GM12873 (cell line): ENCODE measurements at regions not wholly inside any gene's neighbourhood (a gene's known extent, or its start where the extent isn't known, plus 50 kb on each side); places are given as distances from the start of the nearest gene placed in this dataset.

ENCODE experiments used
- TF ChIP-seq, protein P1 (sequence below): IDR thresholded peaks from 2 replicates; pipeline ENCODE4 v1.5.1; 2012; ENCODE audit warnings: low read depth, mild to moderate bottlenecking, moderate library complexity, low read length, control low read depth; ENCODE audit not compliant: insufficient read depth; ENCODE audit errors: missing control alignments

- TF ChIP-seq, protein P1, sequence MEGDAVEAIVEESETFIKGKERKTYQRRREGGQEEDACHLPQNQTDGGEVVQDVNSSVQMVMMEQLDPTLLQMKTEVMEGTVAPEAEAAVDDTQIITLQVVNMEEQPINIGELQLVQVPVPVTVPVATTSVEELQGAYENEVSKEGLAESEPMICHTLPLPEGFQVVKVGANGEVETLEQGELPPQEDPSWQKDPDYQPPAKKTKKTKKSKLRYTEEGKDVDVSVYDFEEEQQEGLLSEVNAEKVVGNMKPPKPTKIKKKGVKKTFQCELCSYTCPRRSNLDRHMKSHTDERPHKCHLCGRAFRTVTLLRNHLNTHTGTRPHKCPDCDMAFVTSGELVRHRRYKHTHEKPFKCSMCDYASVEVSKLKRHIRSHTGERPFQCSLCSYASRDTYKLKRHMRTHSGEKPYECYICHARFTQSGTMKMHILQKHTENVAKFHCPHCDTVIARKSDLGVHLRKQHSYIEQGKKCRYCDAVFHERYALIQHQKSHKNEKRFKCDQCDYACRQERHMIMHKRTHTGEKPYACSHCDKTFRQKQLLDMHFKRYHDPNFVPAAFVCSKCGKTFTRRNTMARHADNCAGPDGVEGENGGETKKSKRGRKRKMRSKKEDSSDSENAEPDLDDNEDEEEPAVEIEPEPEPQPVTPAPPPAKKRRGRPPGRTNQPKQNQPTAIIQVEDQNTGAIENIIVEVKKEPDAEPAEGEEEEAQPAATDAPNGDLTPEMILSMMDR = no peak
Measured at GRCh38 chr4:59615316-59615715, 1584.8 kb upstream of the ADGRL3 start.

DNA sequence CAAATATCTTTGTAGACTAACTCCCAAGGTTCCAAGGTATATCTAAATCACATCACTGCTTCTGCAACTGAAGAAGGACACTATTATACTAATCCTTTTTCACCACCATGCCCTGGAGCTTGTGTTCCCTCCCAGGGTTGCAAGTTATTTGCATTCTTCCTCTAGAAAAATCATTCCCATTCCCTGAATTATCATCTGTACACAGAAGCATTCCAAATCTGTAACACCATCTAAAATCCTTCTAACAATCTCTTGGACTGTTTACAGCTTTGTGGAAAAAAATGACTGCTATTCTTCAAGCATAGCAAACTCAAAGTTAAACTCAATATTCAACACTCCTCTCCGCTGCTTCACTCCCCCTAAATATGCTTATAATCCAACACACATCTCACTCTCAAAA is 1570.8 kb upstream of the ADGRL3 start:
- TF ChIP-seq, protein P1 = no peak

- TF ChIP-seq, protein P1 = no peak
Measured at GRCh38 chr4:59630235-59630634, 1569.9 kb upstream of the ADGRL3 start.

DNA sequence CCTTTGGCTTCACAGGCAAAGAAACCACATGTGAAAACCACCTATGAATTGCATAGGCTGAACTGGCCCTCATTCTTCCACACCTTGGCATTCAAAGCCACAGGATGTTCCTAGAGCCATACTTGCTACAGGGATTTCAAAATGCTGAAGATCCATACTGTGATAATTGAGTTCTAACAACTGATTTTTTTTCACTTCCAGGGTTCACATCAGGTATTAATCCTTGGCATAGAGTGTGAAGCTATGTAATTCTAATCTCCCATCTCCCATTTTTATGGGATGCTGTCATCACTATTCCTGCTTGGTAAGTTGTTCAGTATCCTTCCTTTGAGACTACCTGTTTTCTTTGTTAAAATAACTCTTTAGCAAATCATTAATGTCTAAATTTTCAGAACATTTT is 1569.2 kb upstream of the ADGRL3 start:
- TF ChIP-seq, protein P1 = no peak

- TF ChIP-seq, protein P1 = no peak
Measured at GRCh38 chr4:59637596-59637995, 1562.5 kb upstream of the ADGRL3 start.

- TF ChIP-seq, protein P1 = no peak
Measured at GRCh38 chr4:59643682-59644081, 1556.4 kb upstream of the ADGRL3 start.

DNA sequence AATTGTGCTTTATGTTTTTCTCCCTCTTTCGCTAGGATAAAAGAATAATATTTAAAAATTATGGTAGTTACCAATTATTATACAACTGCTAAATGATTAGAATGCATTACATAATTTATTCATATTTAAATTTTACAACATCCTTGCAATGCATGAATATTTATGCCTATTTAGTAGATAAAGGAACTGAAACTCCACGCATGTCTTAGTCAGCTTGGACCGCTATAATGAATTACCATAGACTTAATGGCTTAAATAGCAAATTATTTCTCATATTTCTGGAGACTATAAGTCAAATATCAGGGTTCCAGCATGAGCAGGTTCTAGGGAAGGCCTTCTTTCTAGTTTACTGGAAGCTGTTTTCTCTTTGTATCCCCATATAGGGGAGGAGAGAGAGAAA is 1555.4 kb upstream of the ADGRL3 start:
- TF ChIP-seq, protein P1 = no peak
